HepG2 (cell line): ENCODE measurements at regions not wholly inside any gene's neighbourhood (a gene's known extent, or its start where the extent isn't known, plus 50 kb on each side); places are given as distances from the start of the nearest gene placed in this dataset.

Experiments used
- ATAC-seq: fragments of 200-7000 bp; cut with Tn5 transposase; 3 replicates; pipeline ENCODE4 v1.9.1; 2020; ENCODE audit warnings: mild to moderate bottlenecking, moderate library complexity
- BruUV-seq: library from RNA; stranded (reverse); fragments of 400-500 nt; replicated peaks from 2 replicates; lab custom pipeline; 2021; lab: Mats Ljungman, UMichigan
- CTCF ChIA-PET: fragments of 300-600 bp; formaldehyde crosslinking; extraction: SDS; loops from one replicate; lab custom pipeline; 2021; ENCODE audit warnings: low total read pairs, inconsistent platforms, low intra/inter-chr PET ratio; lab: Yijun Ruan, JAX
- POLR2A ChIA-PET: fragments of 350-600 bp; sonication (Branson Sonifier 250); formaldehyde crosslinking; loops from one replicate; lab custom pipeline; 2020; ENCODE audit warnings: antibody characterized with exemption, inconsistent platforms; lab: Yijun Ruan, JAX
- DNase-seq: peaks from one replicate; pipeline ENCODE4 v3.0.0-alpha.2; 2015; ENCODE audit warnings: low spot score
- FAIRE-seq: peaks from 3 replicates; lab custom pipeline; 2011; peaks lifted over from hg19 to GRCh38; lab: Jason Lieb, UNC
- H2AFZ ChIP-seq: one replicate; pipeline ENCODE4 v1.6.1; 2011; ENCODE audit warnings: low read length, inconsistent platforms
- H3K27ac ChIP-seq: fragments of 300-600 bp; 3 replicates; pipeline ENCODE4 v1.8.0; 2011; ENCODE audit warnings: mixed run types, mild to moderate bottlenecking, mixed read lengths, low read length, inconsistent platforms; ENCODE audit not compliant: insufficient read depth; ENCODE audit errors: extremely low read length
- H3K27me3 ChIP-seq, 2 experiments: fragments of 200-600 bp in 1 of 2; 2 replicates in 1 of 2; 3 replicates in 1 of 2; pipeline versions ENCODE4 v1.6.0 to v1.8.0; 2011; ENCODE audit warnings: low read length in 2 of 2, mild to moderate bottlenecking in 2 of 2, moderate library complexity in 2 of 2, inconsistent platforms in 1 of 2; ENCODE audit not compliant: insufficient read depth in 2 of 2, control insufficient read depth in 1 of 2
- H3K36me3 ChIP-seq, 2 experiments: fragments of 200-600 bp in 1 of 2; replicated peaks in 1 of 2; 2 replicates in 1 of 2; 3 replicates in 1 of 2; pipeline versions ENCODE4 v1.5.1 to v1.8.0; 2011; ENCODE audit warnings: low read length in 2 of 2, inconsistent platforms in 1 of 2; ENCODE audit not compliant: insufficient read depth in 2 of 2, control insufficient read depth in 1 of 2
- H3K4me1 ChIP-seq: 2 replicates; pipeline ENCODE4 v1.5.1; 2012; ENCODE audit warnings: low read length, inconsistent platforms; ENCODE audit not compliant: insufficient read depth
- H3K4me2 ChIP-seq: 2 replicates; pipeline ENCODE4 v1.6.0; 2011; ENCODE audit warnings: low read depth, low read length, inconsistent platforms
- H3K4me3 ChIP-seq, 3 experiments: fragments of 200-600 bp in 1 of 3; sonication (generic), shearing (Covaris generic) in 1 of 3; replicated peaks in 1 of 3; 2 replicates each; pipeline ENCODE4 v1.5.1; 2011 to 2016; ENCODE audit warnings: low read length in 3 of 3, inconsistent platforms in 2 of 3, low read depth in 2 of 3, mild to moderate bottlenecking in 2 of 3, control low read depth in 1 of 3, mixed read lengths in 1 of 3; ENCODE audit not compliant: insufficient read depth in 1 of 3
- H3K79me2 ChIP-seq: one replicate; pipeline ENCODE4 v1.6.1; 2011; ENCODE audit warnings: low read length, inconsistent platforms; ENCODE audit not compliant: insufficient read depth
- H3K9ac ChIP-seq: 2 replicates; pipeline ENCODE4 v1.6.0; 2011; ENCODE audit warnings: mild to moderate bottlenecking, low read depth, low read length, inconsistent platforms; ENCODE audit not compliant: insufficient read depth
- H3K9me3 ChIP-seq: 2 replicates; pipeline ENCODE4 v1.5.1; 2012; ENCODE audit warnings: mild to moderate bottlenecking, low read length
- H4K20me1 ChIP-seq: 2 replicates; pipeline ENCODE4 v1.6.0; 2011; ENCODE audit warnings: inconsistent platforms, mild to moderate bottlenecking, low read length, moderate library complexity; ENCODE audit not compliant: insufficient read depth
- ARID5B ChIP-seq: IDR thresholded peaks from 2 replicates; pipeline ENCODE4 v1.4.0; 2020; ENCODE audit warnings: mild to moderate bottlenecking, missing genetic modification reagents
- ATF1 ChIP-seq: IDR thresholded peaks from 2 replicates; pipeline ENCODE4 v1.6.1; 2016; ENCODE audit warnings: mild to moderate bottlenecking, control low read depth
- CBX5 ChIP-seq: sonication (generic); formaldehyde crosslinking; IDR thresholded peaks from 2 replicates; pipeline ENCODE4 v1.4.0; 2020; ENCODE audit warnings: missing genetic modification reagents, borderline replicate concordance
- JARID2 ChIP-seq: sonication (generic); formaldehyde crosslinking; IDR thresholded peaks from 2 replicates; pipeline ENCODE4 v1.8.1; 2023; ENCODE audit warnings: missing genetic modification reagents, inconsistent platforms; ENCODE audit not compliant: insufficient replicate concordance
- MATR3 ChIP-seq: sonication (generic); formaldehyde crosslinking; IDR thresholded peaks from 2 replicates; pipeline ENCODE4 v1.4.0; 2020; ENCODE audit warnings: missing genetic modification reagents
- PRDM4 ChIP-seq: sonication (generic); formaldehyde crosslinking; IDR thresholded peaks from 2 replicates; pipeline ENCODE4 v1.9.0; 2021; ENCODE audit warnings: missing genetic modification reagents, borderline replicate concordance
- RELA ChIP-seq: sonication (generic); formaldehyde crosslinking; IDR thresholded peaks from 2 replicates; pipeline ENCODE4 v1.4.0; 2020; ENCODE audit warnings: missing genetic modification reagents
- SPEN ChIP-seq: sonication (generic); formaldehyde crosslinking; IDR thresholded peaks from 2 replicates; pipeline ENCODE4 v1.5.1; 2020; ENCODE audit warnings: low read depth, mild to moderate bottlenecking, missing genetic modification reagents
- SRSF1 ChIP-seq: fragments of 200-400 bp; formaldehyde crosslinking; optimal IDR thresholded peaks from 2 replicates; pipeline ENCODE3; 2017; ENCODE audit warnings: mild to moderate bottlenecking, low read depth, low read length, moderate library complexity
- THAP8 ChIP-seq: sonication (generic); formaldehyde crosslinking; IDR thresholded peaks from 2 replicates; pipeline ENCODE4 v1.5.1; 2020; ENCODE audit warnings: missing genetic modification reagents, mild to moderate bottlenecking, borderline replicate concordance
- TMF1 ChIP-seq: sonication (generic); formaldehyde crosslinking; IDR thresholded peaks from 2 replicates; pipeline ENCODE4 v1.8.1; 2022; ENCODE audit warnings: low read depth, missing genetic modification reagents
- ZBTB44 ChIP-seq: sonication (generic); formaldehyde crosslinking; IDR thresholded peaks from 2 replicates; pipeline ENCODE4 v1.4.0; 2020; ENCODE audit warnings: missing genetic modification reagents
- ZNF577 ChIP-seq: sonication (generic); formaldehyde crosslinking; IDR thresholded peaks from 2 replicates; pipeline ENCODE4 v1.4.0; 2020; ENCODE audit warnings: mild to moderate bottlenecking, low read depth, missing genetic modification reagents, borderline replicate concordance
- WGBS: methylation state at CpG from one replicate; pipeline ENCODE4 v1.1.6; 2017; ENCODE audit warnings: low lambda C conversion rate; 5-methylcytosine and 5-hydroxymethylcytosine counted together
- in situ Hi-C: cut with HindIII; loops from 2 replicates; pipeline ENCODE4 v1.10.0; 2017; ENCODE audit warnings: low pct_unique_long_range_greater_than_20kb; ENCODE audit not compliant: extremely low pct_ligation_motif_present
- intact Hi-C: fragments of 100-400 bp; cut with micrococcal nuclease; formaldehyde crosslinking; loops from one replicate; pipeline ENCODE4 v1.10.0; 2022; ENCODE audit not compliant: unreplicated experiment

- ChIA-PET POLR2A (no interaction called here), CTCF (no interaction called here)
- FAIRE-seq, result no peak
- WGBS, result 35% methylated on average over 24 of the region's 24 CpGs
- no peak overlapping the region for H3K9ac ChIP-seq
- DNase-seq, result no peak
- H3K4me3 ChIP-seq, result no peak overlapping the region
- in situ Hi-C loops (no loop called here), intact Hi-C loops (no loop called here)
- H3K79me2 ChIP-seq, result no peaks in the 10 kb centered on the region
- no peaks in the 10 kb centered on the region for H3K27me3 ChIP-seq
- H3K36me3 ChIP-seq, result no peaks in the 10 kb centered on the region
- no peaks in the 10 kb centered on the region for H4K20me1 ChIP-seq
- no peaks in the 10 kb centered on the region for H3K4me1 ChIP-seq
- TF ChIP-seq TMF1 (no peak), THAP8 (CRISPR knock-in tag) (no peak), CBX5 (CRISPR knock-in tag) (no peak), MATR3 (no peak), SPEN (CRISPR knock-in tag) (no peak), SRSF1 (no peak), JARID2 (CRISPR knock-in tag) (no peak), ATF1 (CRISPR knock-in tag) (no peak), ARID5B (CRISPR knock-in tag) (no peak), RELA (CRISPR knock-in tag) (no peak), PRDM4 (no peak), ZBTB44 (no peak), ZNF577 (CRISPR knock-in tag) (no peak)
- no peak for ATAC-seq
- no TSS peak for BruUV-seq
- no peak overlapping the region for H3K4me2 ChIP-seq
- H3K27ac ChIP-seq, result no peak overlapping the region
- H2AFZ ChIP-seq, result no peak overlapping the region
- H3K9me3 ChIP-seq, result no peaks in the 10 kb centered on the region
Observed at GRCh38 chr10:4403638-4404252, 422.3 kb upstream of the AKR1E2 start.
